B cell (primary cell): ENCODE measurements at regions not wholly inside any gene's neighbourhood (a gene's known extent, or its start where the extent isn't known, plus 50 kb on each side); places are given as distances from the start of the nearest gene placed in this dataset.

ENCODE experiments used
- ATAC-seq: fragments of 200-7000 bp; cut with Tn5 transposase; one replicate; pipeline ENCODE4 v1.10.0; 2021; ENCODE audit warnings: low read depth, mild to moderate bottlenecking, moderate number of reproducible peaks, moderate library complexity
- CTCF ChIA-PET: fragments of 350-600 bp; sonication (Branson Sonifier 250); formaldehyde crosslinking; loops from one replicate; lab custom pipeline; 2021; ENCODE audit warnings: antibody characterized with exemption, inconsistent platforms; lab: Charles Lee
- POLR2A ChIA-PET: fragments of 350-600 bp; sonication (Branson Sonifier 250); formaldehyde crosslinking; loops from one replicate; lab custom pipeline; 2021; ENCODE audit warnings: antibody characterized with exemption; lab: Charles Lee
- DNase-seq: peaks from one replicate; pipeline ENCODE4 v3.0.0; 2013
- H2AFZ ChIP-seq: 2 replicates; pipeline ENCODE4 v1.6.1; 2012; ENCODE audit warnings: mild to moderate bottlenecking, low read depth, low read length; ENCODE audit not compliant: insufficient read depth, poor library complexity, severe bottlenecking
- H3K27ac ChIP-seq, 2 donors: 1 replicate in 1 of 2; 2 replicates in 1 of 2; pipeline ENCODE4 v1.5.1; 2012 to 2013; ENCODE audit warnings: low read length in 2 of 2, mild to moderate bottlenecking in 2 of 2, moderate library complexity in 1 of 2
- H3K27me3 ChIP-seq, 4 experiments: fragments of 200-600 bp in 1 of 4; sonication (generic) in 1 of 4; replicated peaks in 1 of 4; 1 replicate in 2 of 4; 2 replicates in 2 of 4; pipeline versions ENCODE4 v1.6.1 to v1.7.0; 2013 to 2016; ENCODE audit warnings: low read length in 3 of 4, mild to moderate bottlenecking in 2 of 4, mixed read lengths in 1 of 4, moderate library complexity in 1 of 4; ENCODE audit not compliant: insufficient read depth in 4 of 4, control insufficient read depth in 3 of 4; ENCODE audit errors: control extremely low read depth in 1 of 4
- H3K36me3 ChIP-seq, 2 experiments: replicated peaks in 1 of 2; 1 replicate in 1 of 2; 2 replicates in 1 of 2; pipeline versions ENCODE4 v1.6.1 to v1.7.1; 2013; ENCODE audit warnings: low read length in 1 of 2; ENCODE audit not compliant: insufficient read depth in 2 of 2, control insufficient read depth in 1 of 2; ENCODE audit errors: control extremely low read depth in 1 of 2, extremely low read depth in 1 of 2
- H3K4me1 ChIP-seq, 2 donors: fragments of 200-600 bp in 1 of 2; sonication (generic) in 1 of 2; 1 replicate in 1 of 2; 2 replicates in 1 of 2; pipeline versions ENCODE4 v1.5.1 to v1.6.1; 2013 to 2017; ENCODE audit warnings: low read length in 2 of 2; ENCODE audit not compliant: control insufficient read depth in 2 of 2, insufficient read depth in 2 of 2
- H3K4me2 ChIP-seq: replicated peaks from 2 replicates; pipeline ENCODE3; 2012; ENCODE audit warnings: mild to moderate bottlenecking, low read depth, low read length; ENCODE audit not compliant: poor library complexity, severe bottlenecking
- H3K4me3 ChIP-seq, 5 experiments: fragments of 200-600 bp in 1 of 5; sonication (generic) in 1 of 5; 1 replicate in 3 of 5; 2 replicates in 2 of 5; pipeline versions ENCODE4 v1.5.1 to v1.7.0; 2011 to 2016; ENCODE audit warnings: low read length in 4 of 5, mild to moderate bottlenecking in 4 of 5, low read depth in 2 of 5, control low read depth in 1 of 5, moderate library complexity in 1 of 5; ENCODE audit not compliant: insufficient read depth in 1 of 5; ENCODE audit errors: control extremely low read depth in 1 of 5, extremely low read depth in 1 of 5
- H3K79me2 ChIP-seq: fragments of 200-600 bp; sonication (generic); one replicate; pipeline ENCODE4 v1.6.0; 2016; ENCODE audit warnings: low read length; ENCODE audit not compliant: control insufficient read depth, insufficient read depth
- H3K9ac ChIP-seq: fragments of 200-600 bp; sonication (generic); 2 replicates; pipeline ENCODE4 v1.6.1; 2017; ENCODE audit warnings: mild to moderate bottlenecking, low read length, moderate library complexity
- H3K9me3 ChIP-seq, 3 donors: one replicate each; pipeline versions ENCODE4 v1.6.1 to v1.7.1; 2013; ENCODE audit warnings: low read length in 2 of 3; ENCODE audit not compliant: control insufficient read depth in 2 of 3, insufficient read depth in 1 of 3; ENCODE audit errors: control extremely low read depth in 1 of 3
- H4K20me1 ChIP-seq: 2 replicates; pipeline ENCODE4 v1.6.0; 2012; ENCODE audit warnings: mild to moderate bottlenecking, low read length; ENCODE audit not compliant: insufficient read depth, control insufficient read depth, poor library complexity, severe bottlenecking
- H3K27ac Mint-ChIP-seq: one replicate; pipeline ENCODE4 v1.8.0; 2021; ENCODE audit warnings: mixed read lengths
- H3K27me3 Mint-ChIP-seq: one replicate; pipeline ENCODE4 v1.8.0; 2021; ENCODE audit warnings: mixed read lengths
- H3K4me1 Mint-ChIP-seq: one replicate; pipeline ENCODE4 v1.8.0; 2021; ENCODE audit warnings: mixed read lengths
- H3K4me3 Mint-ChIP-seq: one replicate; pipeline ENCODE4 v1.8.0; 2021; ENCODE audit warnings: mixed read lengths
- H3K9me3 Mint-ChIP-seq: one replicate; pipeline ENCODE4 v1.8.0; 2022; ENCODE audit warnings: mixed read lengths; ENCODE audit not compliant: insufficient read depth
- CTCF ChIP-seq: fragments of 200-600 bp; IDR thresholded peaks from one replicate; pipeline ENCODE4 v1.8.0; 2022; ENCODE audit warnings: antibody characterized with exemption, mild to moderate bottlenecking
- EZH2 ChIP-seq: IDR thresholded peaks from 2 replicates; pipeline ENCODE4 v1.6.1; 2012; ENCODE audit warnings: borderline replicate concordance, low read depth, mild to moderate bottlenecking, moderate library complexity, low read length; ENCODE audit not compliant: insufficient read depth, poor library complexity, severe bottlenecking
- WGBS: methylation state at CpG from one replicate; pipeline ENCODE4 v1.1.5; 2013; ENCODE audit warnings: missing lambda C conversion rate; ENCODE audit not compliant: insufficient coverage; 5-methylcytosine and 5-hydroxymethylcytosine counted together
- intact Hi-C: fragments of 100-400 bp; cut with micrococcal nuclease; formaldehyde crosslinking; loops from one replicate; pipeline ENCODE4 v1.10.0; 2022

GRCh38 chr2:220676695-220677094 is 895.4 kb downstream of the EPHA4 start:
- ChIA-PET POLR2A (no interaction called here), CTCF (interaction anchor here (1.6 kb wide), 1 partner anchor 12 kb away, joined by 4 read pairs; no protein-coding TSS in a partner anchor)
- Histone ChIP-seq H3K27me3 (no peaks in the 10 kb centered on the region), H3K9ac (no peak overlapping the region), H3K4me3 (no peak overlapping the region), H3K27ac (no peak overlapping the region), H3K9me3 (no peaks in the 10 kb centered on the region), H3K4me1 (no peaks in the 10 kb centered on the region), H4K20me1 (no peaks in the 10 kb centered on the region), H2AFZ (no peak overlapping the region), H3K36me3 (no peaks in the 10 kb centered on the region), H3K79me2 (no peaks in the 10 kb centered on the region), H3K4me2 (no peak overlapping the region)
- Mint-ChIP-seq H3K4me1 (no peaks in the 10 kb centered on the region), H3K4me3 (no peak overlapping the region), H3K27ac (no peak overlapping the region), H3K9me3 (no peaks in the 10 kb centered on the region), H3K27me3 (peaks cover 4% of the 10 kb centered on the region)
- DNase-seq (no peak), ATAC-seq (no peak)
- TF ChIP-seq CTCF (no peak), EZH2 (no peak)
- WGBS: 100% methylated on average over 1 of the region's 1 CpG
- intact Hi-C loops: no loop called here

- H3K4me1 ChIP-seq: peaks cover under 1 to 3% of the 10 kb centered on the region in 2 donors
- H3K27ac ChIP-seq: no peak overlapping the region
- no peaks in the 10 kb centered on the region for H3K36me3 ChIP-seq
- no peak overlapping the region for H2AFZ ChIP-seq
- no peak overlapping the region for H3K4me3 ChIP-seq
- CTCF ChIA-PET: no interaction called here
- POLR2A ChIA-PET: no interaction called here
- no peaks in the 10 kb centered on the region for H3K4me1 Mint-ChIP-seq
- H3K27ac Mint-ChIP-seq: no peak overlapping the region
- H3K27me3 ChIP-seq: no peaks in the 10 kb centered on the region
- DNase-seq: no peak
- H3K4me2 ChIP-seq: no peak overlapping the region
- H3K9me3 Mint-ChIP-seq: no peaks in the 10 kb centered on the region
- no peaks in the 10 kb centered on the region for H3K79me2 ChIP-seq
- H3K4me3 Mint-ChIP-seq: no peak overlapping the region
- H3K9ac ChIP-seq: no peak overlapping the region
- no peak for ATAC-seq
- peaks cover 4% of the 10 kb centered on the region for H3K27me3 Mint-ChIP-seq
- no peaks in the 10 kb centered on the region for H4K20me1 ChIP-seq
- TF ChIP-seq EZH2 (no peak), CTCF (no peak)
- intact Hi-C loops: no loop called here
- H3K9me3 ChIP-seq: no peaks in the 10 kb centered on the region
Measured at GRCh38 chr2:220678943-220679342, 893.2 kb downstream of the EPHA4 start.
